ENCODE measurements at regions not wholly inside any gene's neighbourhood (a gene's known extent, or its start where the extent isn't known, plus 50 kb on each side); places are given as distances from the start of the nearest gene placed in this dataset.

- Histone ChIP-seq H3K9me3 (no peaks in the 10 kb centered on the region), H3K9ac (ENCODE audit: low read depth in 2 of 2, low read length in 2 of 2) (peak overlapping the region in 1 of 2 donors; percentile 55), H3K36me3 (no peaks in the 10 kb centered on the region), H3K4me3 (no peak overlapping the region), H3K27ac (peak overlapping the region; percentile 10), H3K27me3 (no peaks in the 10 kb centered on the region), H3K4me1 (no peaks in the 10 kb centered on the region)
- no peak for DNase-seq
- TF ChIP-seq, protein P1, sequence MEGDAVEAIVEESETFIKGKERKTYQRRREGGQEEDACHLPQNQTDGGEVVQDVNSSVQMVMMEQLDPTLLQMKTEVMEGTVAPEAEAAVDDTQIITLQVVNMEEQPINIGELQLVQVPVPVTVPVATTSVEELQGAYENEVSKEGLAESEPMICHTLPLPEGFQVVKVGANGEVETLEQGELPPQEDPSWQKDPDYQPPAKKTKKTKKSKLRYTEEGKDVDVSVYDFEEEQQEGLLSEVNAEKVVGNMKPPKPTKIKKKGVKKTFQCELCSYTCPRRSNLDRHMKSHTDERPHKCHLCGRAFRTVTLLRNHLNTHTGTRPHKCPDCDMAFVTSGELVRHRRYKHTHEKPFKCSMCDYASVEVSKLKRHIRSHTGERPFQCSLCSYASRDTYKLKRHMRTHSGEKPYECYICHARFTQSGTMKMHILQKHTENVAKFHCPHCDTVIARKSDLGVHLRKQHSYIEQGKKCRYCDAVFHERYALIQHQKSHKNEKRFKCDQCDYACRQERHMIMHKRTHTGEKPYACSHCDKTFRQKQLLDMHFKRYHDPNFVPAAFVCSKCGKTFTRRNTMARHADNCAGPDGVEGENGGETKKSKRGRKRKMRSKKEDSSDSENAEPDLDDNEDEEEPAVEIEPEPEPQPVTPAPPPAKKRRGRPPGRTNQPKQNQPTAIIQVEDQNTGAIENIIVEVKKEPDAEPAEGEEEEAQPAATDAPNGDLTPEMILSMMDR (IDR thresholded peaks at IDR 0.05): no peak
- intact Hi-C loops (cut with DNase I): no loop called here
These were observed 79.6 kb downstream of the CPN2 start for GRCh38 chr3:194271460-194272035.

DNA sequence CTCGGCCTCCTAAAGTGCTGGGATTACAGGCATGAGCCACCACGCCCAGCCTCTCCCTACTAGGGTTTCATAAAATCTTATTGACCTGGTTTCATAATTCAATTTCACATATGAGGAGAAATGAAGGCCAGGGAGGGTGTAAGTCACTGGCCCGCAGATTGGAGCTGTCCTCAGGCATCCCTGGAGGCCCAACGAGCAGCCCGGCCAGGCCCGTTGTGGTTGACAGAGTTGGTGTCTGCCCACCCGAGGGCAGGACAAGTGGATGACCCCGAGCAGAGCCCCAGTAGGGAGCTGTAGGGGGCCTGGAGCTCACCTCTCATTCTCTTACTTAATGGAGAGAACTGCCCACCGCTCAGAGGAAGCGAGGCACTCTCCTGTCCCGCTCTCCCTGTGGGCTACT is 78.9 kb downstream of the CPN2 start:
- no peak for DNase-seq
- Histone ChIP-seq H3K27ac (no peak overlapping the region), H3K27me3 (no peaks in the 10 kb centered on the region), H3K4me1 (no peaks in the 10 kb centered on the region), H3K36me3 (no peaks in the 10 kb centered on the region), H3K9me3 (no peaks in the 10 kb centered on the region), H3K9ac (ENCODE audit: low read depth in 2 of 2, low read length in 2 of 2) (no peak overlapping the region), H3K4me3 (no peak overlapping the region)
- TF ChIP-seq, protein P1 (IDR thresholded peaks at IDR 0.05): no peak
- intact Hi-C loops (cut with DNase I): no loop called here

GRCh38 chr3:194272861-194273742 is 78.0 kb downstream of the CPN2 start:
- Histone ChIP-seq H3K4me3 (no peak overlapping the region), H3K27ac (no peak overlapping the region), H3K9ac (ENCODE audit: low read depth in 2 of 2, low read length in 2 of 2) (no peak overlapping the region), H3K27me3 (no peaks in the 10 kb centered on the region), H3K4me1 (no peaks in the 10 kb centered on the region), H3K9me3 (no peaks in the 10 kb centered on the region), H3K36me3 (no peaks in the 10 kb centered on the region)
- TF ChIP-seq, protein P1 (IDR thresholded peaks at IDR 0.05): no peak
- intact Hi-C loops (cut with DNase I): no loop called here
- DNase-seq: no peak

DNA sequence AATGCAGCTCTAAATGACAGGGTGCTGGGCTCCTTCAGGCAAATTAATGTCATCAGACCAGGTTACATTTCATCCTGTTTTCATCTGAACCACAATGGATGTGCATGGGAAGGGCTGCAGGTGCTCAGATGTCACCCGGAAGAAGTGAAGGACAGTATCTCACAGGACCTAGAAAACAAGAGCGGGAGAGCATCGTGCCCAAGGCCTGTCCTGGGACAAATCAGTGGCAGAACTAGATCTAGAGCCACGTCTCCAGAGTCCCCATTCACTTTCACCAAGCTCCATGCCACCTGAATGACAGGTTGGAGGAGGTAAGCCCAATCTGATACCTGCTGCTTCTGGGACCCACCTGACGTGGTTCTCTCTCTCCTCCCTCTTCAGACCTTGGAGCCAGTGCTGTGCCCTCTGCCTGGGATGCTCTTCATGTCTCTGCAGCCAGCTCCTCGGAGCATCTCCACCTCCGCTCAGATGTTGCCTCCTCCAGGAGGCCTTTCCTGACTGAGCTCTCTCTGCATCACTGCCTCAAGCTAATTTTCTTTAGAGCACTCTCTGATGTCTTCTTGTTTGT is 77.3 kb downstream of the CPN2 start:
- Histone ChIP-seq H3K9ac (ENCODE audit: low read depth in 2 of 2, low read length in 2 of 2) (no peak overlapping the region), H3K4me1 (no peaks in the 10 kb centered on the region), H3K27ac (no peak overlapping the region)

GRCh38 chr3:194274424-194275085 is 76.6 kb downstream of the CPN2 start:
- intact Hi-C loops (cut with DNase I): no loop called here
- no peak for DNase-seq
- Histone ChIP-seq H3K27ac (no peak overlapping the region), H3K4me1 (no peaks in the 10 kb centered on the region), H3K9ac (ENCODE audit: low read depth in 2 of 2, low read length in 2 of 2) (no peak overlapping the region), H3K9me3 (no peaks in the 10 kb centered on the region), H3K36me3 (no peaks in the 10 kb centered on the region), H3K27me3 (no peaks in the 10 kb centered on the region), H3K4me3 (no peak overlapping the region)
- TF ChIP-seq, protein P1 (IDR thresholded peaks at IDR 0.05): no peak

More for the DNA sequence above, 77.3 kb downstream of the CPN2 start:
- DNase-seq: no peak
- H3K9me3 ChIP-seq: no peaks in the 10 kb centered on the region
- H3K27me3 ChIP-seq: no peaks in the 10 kb centered on the region
- TF ChIP-seq, protein P1 (IDR thresholded peaks at IDR 0.05): no peak
- H3K36me3 ChIP-seq: no peaks in the 10 kb centered on the region
- intact Hi-C loops (cut with DNase I): no loop called here
- H3K4me3 ChIP-seq: no peak overlapping the region
